Neural progenitor cell (in vitro differentiated cells): ENCODE measurements at regions not wholly inside any gene's neighbourhood (a gene's known extent, or its start where the extent isn't known, plus 50 kb on each side); places are given as distances from the start of the nearest gene placed in this dataset.

Experiments used
- DNase-seq: peaks from one replicate; pipeline ENCODE4 v3.0.0-alpha.2; 2016; ENCODE audit warnings: low spot score
- H2AFZ ChIP-seq: fragments of 200-600 bp; sonication (generic); replicated peaks from 2 replicates; pipeline ENCODE4 v1.6.1; 2016; ENCODE audit warnings: antibody characterized with exemption
- H3F3A ChIP-seq: fragments of 200-600 bp; sonication (generic); 2 replicates; pipeline ENCODE4 v1.6.1; 2016; ENCODE audit warnings: antibody characterized with exemption, low read depth
- H3K27ac ChIP-seq: fragments of 200-600 bp; sonication (generic); 2 replicates; pipeline ENCODE4 v1.5.1; 2016; ENCODE audit warnings: mild to moderate bottlenecking
- H3K27me3 ChIP-seq: fragments of 200-600 bp; sonication (generic); 2 replicates; pipeline ENCODE4 v1.6.1; 2016; ENCODE audit warnings: mild to moderate bottlenecking, moderate library complexity
- H3K36me3 ChIP-seq: fragments of 200-600 bp; sonication (generic); 2 replicates; pipeline ENCODE4 v1.5.1; 2016
- H3K4me1 ChIP-seq: fragments of 200-600 bp; sonication (generic); 2 replicates; pipeline ENCODE4 v1.6.1; 2016; ENCODE audit warnings: mixed run types
- H3K4me2 ChIP-seq: fragments of 200-600 bp; sonication (generic); 2 replicates; pipeline ENCODE4 v1.6.1; 2016
- H3K4me3 ChIP-seq: fragments of 200-600 bp; sonication (generic); 2 replicates; pipeline ENCODE4 v1.5.1; 2016
- H3K79me2 ChIP-seq: fragments of 200-600 bp; sonication (generic); 2 replicates; pipeline ENCODE4 v1.6.1; 2016; ENCODE audit warnings: low read depth
- H3K9ac ChIP-seq: fragments of 200-600 bp; sonication (generic); 2 replicates; pipeline ENCODE4 v1.6.1; 2016
- H3K9me3 ChIP-seq: fragments of 200-600 bp; sonication (generic); 2 replicates; pipeline ENCODE4 v1.5.1; 2016; ENCODE audit warnings: low read depth
- H4K20me1 ChIP-seq: fragments of 200-600 bp; sonication (generic); 2 replicates; pipeline ENCODE4 v1.6.1; 2016; ENCODE audit warnings: low read depth
- H3K27ac Mint-ChIP-seq: 3 replicates; pipeline ENCODE4 v1.8.0; 2021; ENCODE audit warnings: mixed read lengths
- H3K27me3 Mint-ChIP-seq: 2 replicates; pipeline ENCODE4 v1.8.0; 2022; ENCODE audit warnings: low read depth, mild to moderate bottlenecking, inconsistent platforms, moderate library complexity, mixed read lengths; ENCODE audit not compliant: insufficient read depth
- H3K36me3 Mint-ChIP-seq: 3 replicates; pipeline ENCODE4 v1.8.0; 2021; ENCODE audit warnings: mixed read lengths
- H3K4me1 Mint-ChIP-seq: 3 replicates; pipeline ENCODE4 v1.8.0; 2021; ENCODE audit warnings: mixed read lengths
- H3K4me3 Mint-ChIP-seq: 3 replicates; pipeline ENCODE4 v1.8.0; 2021; ENCODE audit warnings: mild to moderate bottlenecking, moderate library complexity, mixed read lengths
- H3K9me3 Mint-ChIP-seq: 3 replicates; pipeline ENCODE4 v1.8.0; 2020; ENCODE audit warnings: mixed read lengths
- EZH2 ChIP-seq: fragments of 200-600 bp; sonication (generic); IDR thresholded peaks from 2 replicates; pipeline ENCODE4 v1.6.1; 2017; ENCODE audit warnings: antibody characterized with exemption, mild to moderate bottlenecking, moderate library complexity
- EZH2phosphoT487 ChIP-seq: fragments of 200-600 bp; sonication (generic); IDR thresholded peaks from 2 replicates; pipeline ENCODE4 v1.6.1; 2017; ENCODE audit warnings: antibody characterized with exemption
- TF ChIP-seq, protein P1 (sequence below): fragments of 200-600 bp; sonication (generic); IDR thresholded peaks from 2 replicates; pipeline ENCODE4 v1.5.1; 2017; ENCODE audit warnings: antibody characterized with exemption, mild to moderate bottlenecking

DNA sequence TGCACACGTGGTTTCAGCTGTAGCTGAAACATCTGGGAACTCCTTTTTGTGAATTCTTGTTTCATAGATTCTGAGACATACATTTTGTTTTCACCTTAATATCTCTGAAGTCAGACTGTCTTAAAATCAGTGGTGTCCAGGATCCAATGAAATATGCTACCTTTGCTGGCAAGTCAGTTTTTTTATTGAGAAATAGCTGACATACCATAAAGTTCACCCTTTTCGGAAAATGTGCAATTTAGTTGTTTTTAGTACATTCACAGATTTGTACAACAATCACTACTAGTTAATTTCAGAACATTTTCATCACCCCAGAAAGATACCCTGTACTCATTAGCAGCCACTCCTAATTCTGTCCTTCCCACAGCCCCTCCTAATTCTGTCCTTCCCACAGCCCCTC, 243.7 kb downstream of the GLI2 start:
- no peak overlapping the region for H3K27ac ChIP-seq
- H3K27ac Mint-ChIP-seq, result no peak overlapping the region
- no peaks in the 10 kb centered on the region for H3K9me3 Mint-ChIP-seq
- H3K9ac ChIP-seq, result no peak overlapping the region
- DNase-seq, result no peak
- H3K4me2 ChIP-seq, result no peak overlapping the region
- no peak overlapping the region for H3K4me3 Mint-ChIP-seq
- H3K36me3 ChIP-seq, result no peaks in the 10 kb centered on the region
- no peaks in the 10 kb centered on the region for H3K4me1 ChIP-seq
- H3K27me3 Mint-ChIP-seq, result peaks cover 11% of the 10 kb centered on the region
- no peaks in the 10 kb centered on the region for H3K9me3 ChIP-seq
- H3K27me3 ChIP-seq, result no peaks in the 10 kb centered on the region
- H2AFZ ChIP-seq, result no peak overlapping the region
- peaks cover 43% of the 10 kb centered on the region for H3K36me3 Mint-ChIP-seq
- H3K79me2 ChIP-seq, result no peaks in the 10 kb centered on the region
- no peaks in the 10 kb centered on the region for H3F3A ChIP-seq
- H3K4me1 Mint-ChIP-seq, result no peaks in the 10 kb centered on the region
- no peak overlapping the region for H3K4me3 ChIP-seq
- TF ChIP-seq EZH2phosphoT487, result no peak
- TF ChIP-seq, protein P1, sequence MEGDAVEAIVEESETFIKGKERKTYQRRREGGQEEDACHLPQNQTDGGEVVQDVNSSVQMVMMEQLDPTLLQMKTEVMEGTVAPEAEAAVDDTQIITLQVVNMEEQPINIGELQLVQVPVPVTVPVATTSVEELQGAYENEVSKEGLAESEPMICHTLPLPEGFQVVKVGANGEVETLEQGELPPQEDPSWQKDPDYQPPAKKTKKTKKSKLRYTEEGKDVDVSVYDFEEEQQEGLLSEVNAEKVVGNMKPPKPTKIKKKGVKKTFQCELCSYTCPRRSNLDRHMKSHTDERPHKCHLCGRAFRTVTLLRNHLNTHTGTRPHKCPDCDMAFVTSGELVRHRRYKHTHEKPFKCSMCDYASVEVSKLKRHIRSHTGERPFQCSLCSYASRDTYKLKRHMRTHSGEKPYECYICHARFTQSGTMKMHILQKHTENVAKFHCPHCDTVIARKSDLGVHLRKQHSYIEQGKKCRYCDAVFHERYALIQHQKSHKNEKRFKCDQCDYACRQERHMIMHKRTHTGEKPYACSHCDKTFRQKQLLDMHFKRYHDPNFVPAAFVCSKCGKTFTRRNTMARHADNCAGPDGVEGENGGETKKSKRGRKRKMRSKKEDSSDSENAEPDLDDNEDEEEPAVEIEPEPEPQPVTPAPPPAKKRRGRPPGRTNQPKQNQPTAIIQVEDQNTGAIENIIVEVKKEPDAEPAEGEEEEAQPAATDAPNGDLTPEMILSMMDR, result no peak
- no peak for TF ChIP-seq EZH2
- H4K20me1 ChIP-seq, result no peaks in the 10 kb centered on the region

DNA sequence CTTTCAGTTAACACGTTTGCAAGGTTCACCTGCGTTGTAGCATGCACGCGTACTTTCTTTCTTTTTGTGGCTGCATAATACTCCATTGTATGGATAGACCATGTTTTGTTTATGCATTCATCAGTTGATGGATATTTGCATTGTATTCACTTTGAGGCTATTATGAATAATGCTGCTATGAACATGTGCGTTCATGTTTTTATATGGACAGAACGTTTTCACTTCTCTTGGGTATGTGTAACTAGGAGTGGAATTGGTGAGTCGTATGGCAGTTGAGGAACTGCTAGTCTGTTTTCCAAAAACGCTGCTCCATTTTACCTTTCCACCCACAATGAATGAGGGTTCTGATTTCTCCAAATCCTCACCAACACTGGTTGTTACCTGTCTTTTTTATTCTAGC, 244.3 kb downstream of the GLI2 start:
- Histone ChIP-seq H2AFZ (no peak overlapping the region), H3K4me1 (no peaks in the 10 kb centered on the region), H3K4me3 (no peak overlapping the region), H3K4me2 (no peak overlapping the region), H3K36me3 (no peaks in the 10 kb centered on the region), H3F3A (no peaks in the 10 kb centered on the region), H3K9me3 (no peaks in the 10 kb centered on the region), H3K27me3 (no peaks in the 10 kb centered on the region), H3K79me2 (no peaks in the 10 kb centered on the region), H3K9ac (no peak overlapping the region), H4K20me1 (no peaks in the 10 kb centered on the region), H3K27ac (no peak overlapping the region)
- Mint-ChIP-seq H3K4me3 (no peak overlapping the region), H3K36me3 (peaks cover 45% of the 10 kb centered on the region), H3K27me3 (peaks cover 10% of the 10 kb centered on the region), H3K4me1 (no peaks in the 10 kb centered on the region), H3K9me3 (no peaks in the 10 kb centered on the region), H3K27ac (no peak overlapping the region)
- DNase-seq, result no peak
- no peak for TF ChIP-seq EZH2phosphoT487
- TF ChIP-seq EZH2, result no peak
- TF ChIP-seq, protein P1, result no peak

DNA sequence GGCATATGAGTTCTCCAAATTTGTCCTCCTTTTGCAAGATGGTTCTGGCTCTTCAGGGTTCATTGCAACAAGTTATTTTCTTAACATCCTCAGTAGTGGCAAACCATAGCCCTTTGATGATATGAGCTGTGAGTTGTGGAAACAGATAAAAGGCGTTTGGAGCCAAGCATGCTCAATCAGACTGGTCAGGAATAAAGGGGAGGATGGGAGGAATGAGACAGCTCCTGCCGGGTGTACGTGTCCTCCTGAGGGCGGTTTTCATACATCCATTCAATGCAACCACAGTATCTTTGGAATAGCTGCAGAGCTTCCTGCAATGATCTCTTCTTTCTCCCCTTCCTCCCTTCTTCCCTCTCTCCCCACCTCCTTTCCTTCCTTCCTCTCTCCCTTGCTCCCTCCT, 245.8 kb downstream of the GLI2 start:
- no peak overlapping the region for H2AFZ ChIP-seq
- H3F3A ChIP-seq, result no peaks in the 10 kb centered on the region
- no peaks in the 10 kb centered on the region for H3K9me3 ChIP-seq
- no peaks in the 10 kb centered on the region for H3K4me1 Mint-ChIP-seq
- TF ChIP-seq, protein P1, result no peak
- TF ChIP-seq EZH2 (no peak), EZH2phosphoT487 (no peak)
- H3K4me3 Mint-ChIP-seq, result no peak overlapping the region
- H3K9me3 Mint-ChIP-seq, result no peaks in the 10 kb centered on the region
- peaks cover 8% of the 10 kb centered on the region for H3K27me3 Mint-ChIP-seq
- H3K79me2 ChIP-seq, result no peaks in the 10 kb centered on the region
- H3K27ac Mint-ChIP-seq, result no peak overlapping the region
- H3K9ac ChIP-seq, result no peak overlapping the region
- peaks cover 46% of the 10 kb centered on the region for H3K36me3 Mint-ChIP-seq
- H3K4me3 ChIP-seq, result no peak overlapping the region
- no peak overlapping the region for H3K27ac ChIP-seq
- H3K4me1 ChIP-seq, result no peaks in the 10 kb centered on the region
- no peaks in the 10 kb centered on the region for H3K27me3 ChIP-seq
- no peak overlapping the region for H3K4me2 ChIP-seq
- H3K36me3 ChIP-seq, result no peaks in the 10 kb centered on the region
- no peak for DNase-seq
- H4K20me1 ChIP-seq, result no peaks in the 10 kb centered on the region

DNA sequence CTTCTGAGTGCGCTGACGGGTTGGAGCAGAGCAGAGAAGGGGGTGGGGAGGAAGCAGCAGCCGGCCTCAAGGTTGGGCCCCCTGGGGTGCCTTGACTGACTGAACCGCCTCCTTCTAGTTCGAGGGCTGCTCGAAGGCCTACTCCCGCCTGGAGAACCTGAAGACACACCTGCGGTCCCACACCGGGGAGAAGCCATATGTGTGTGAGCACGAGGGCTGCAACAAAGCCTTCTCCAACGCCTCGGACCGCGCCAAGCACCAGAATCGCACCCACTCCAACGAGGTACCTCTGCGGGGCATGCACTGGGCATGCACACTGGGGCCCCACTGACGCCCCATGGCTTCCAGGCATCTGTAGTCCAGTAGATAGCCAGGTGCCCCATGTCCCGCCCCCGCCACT, 246.9 kb downstream of the GLI2 start:
- Mint-ChIP-seq H3K9me3 (no peaks in the 10 kb centered on the region), H3K27ac (no peak overlapping the region), H3K36me3 (peaks cover 48% of the 10 kb centered on the region), H3K4me3 (no peak overlapping the region), H3K27me3 (peaks cover 6% of the 10 kb centered on the region), H3K4me1 (no peaks in the 10 kb centered on the region)
- H3K4me1 ChIP-seq, result no peaks in the 10 kb centered on the region
- no peaks in the 10 kb centered on the region for H3K36me3 ChIP-seq
- H3K79me2 ChIP-seq, result no peaks in the 10 kb centered on the region
- no peak overlapping the region for H2AFZ ChIP-seq
- no peaks in the 10 kb centered on the region for H3F3A ChIP-seq
- no peak for DNase-seq
- no peak overlapping the region for H3K9ac ChIP-seq
- H3K9me3 ChIP-seq, result no peaks in the 10 kb centered on the region
- H4K20me1 ChIP-seq, result no peaks in the 10 kb centered on the region
- H3K4me3 ChIP-seq, result no peak overlapping the region
- H3K27ac ChIP-seq, result no peak overlapping the region
- TF ChIP-seq, protein P1, result no peak
- no peak for TF ChIP-seq EZH2
- TF ChIP-seq EZH2phosphoT487, result no peak
- H3K4me2 ChIP-seq, result no peak overlapping the region
- H3K27me3 ChIP-seq, result no peaks in the 10 kb centered on the region
